GM21515 (cell line): ENCODE measurements at regions not wholly inside any gene's neighbourhood (a gene's known extent, or its start where the extent isn't known, plus 50 kb on each side); places are given as distances from the start of the nearest gene placed in this dataset.

Experiments used
- ATAC-seq: cut with Tn5 transposase; IDR thresholded peaks from one replicate; pipeline ENCODE4 v1.9.1; 2021; ENCODE audit not compliant: unreplicated experiment

DNA sequence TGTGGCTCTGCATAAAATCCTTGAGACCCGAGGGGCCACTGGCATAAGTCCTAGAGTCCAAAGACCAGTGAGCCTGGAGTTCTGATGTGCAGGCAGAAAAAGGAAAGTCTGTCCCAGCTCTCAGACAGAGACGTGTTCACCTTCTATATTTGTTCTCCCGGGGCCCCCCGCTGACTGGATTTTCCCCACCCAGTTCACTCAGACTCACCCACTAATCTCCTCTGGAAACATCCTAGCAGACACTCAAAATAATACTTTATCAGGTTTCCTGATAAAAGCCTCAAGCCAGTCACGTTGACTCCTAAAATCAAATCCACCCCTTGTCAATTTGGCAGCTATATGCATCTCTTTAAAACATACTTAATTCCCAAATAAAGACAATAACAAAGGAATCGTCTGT is 1084.2 kb upstream of the NCAM2 start:
- ATAC-seq, result no peak

DNA sequence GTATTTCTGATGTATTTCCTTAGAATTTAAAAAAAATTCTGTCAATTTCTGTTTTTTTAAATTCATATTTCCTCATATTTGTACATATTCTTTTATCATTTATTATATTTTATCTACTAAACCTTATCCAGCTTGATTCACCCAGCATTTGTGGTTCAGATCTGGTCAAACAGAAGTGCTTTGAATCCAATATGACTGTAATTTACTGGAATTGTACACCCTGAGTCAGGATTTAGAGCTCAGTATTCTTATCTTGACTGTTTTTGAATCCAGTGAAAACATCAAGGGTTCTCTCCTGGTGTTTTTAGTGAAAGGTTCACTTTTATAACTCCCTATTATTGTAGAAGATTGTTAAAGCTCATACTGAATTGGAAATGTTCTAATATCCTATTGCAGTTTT is 1077.0 kb upstream of the NCAM2 start:
- ATAC-seq, result no peak

DNA sequence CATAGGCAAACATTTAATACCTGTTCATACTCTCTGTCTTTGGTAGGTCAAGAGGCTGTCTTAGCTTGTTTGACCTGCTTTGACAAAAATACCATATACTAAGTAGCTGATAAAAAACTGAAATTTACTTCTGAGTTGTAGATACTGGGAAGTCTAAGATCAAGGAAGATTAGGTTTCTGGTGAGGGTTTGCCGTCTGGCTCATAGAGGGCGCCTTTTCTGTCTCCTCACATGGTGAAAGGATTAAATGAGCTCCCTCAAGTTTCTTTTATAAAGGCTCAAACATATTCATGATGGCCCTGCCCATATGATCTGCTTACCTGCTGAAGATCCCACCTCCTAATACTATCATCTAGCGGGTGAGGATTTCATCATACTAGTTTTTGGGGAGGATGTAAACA is 1076.1 kb upstream of the NCAM2 start:
- ATAC-seq, result no peak

DNA sequence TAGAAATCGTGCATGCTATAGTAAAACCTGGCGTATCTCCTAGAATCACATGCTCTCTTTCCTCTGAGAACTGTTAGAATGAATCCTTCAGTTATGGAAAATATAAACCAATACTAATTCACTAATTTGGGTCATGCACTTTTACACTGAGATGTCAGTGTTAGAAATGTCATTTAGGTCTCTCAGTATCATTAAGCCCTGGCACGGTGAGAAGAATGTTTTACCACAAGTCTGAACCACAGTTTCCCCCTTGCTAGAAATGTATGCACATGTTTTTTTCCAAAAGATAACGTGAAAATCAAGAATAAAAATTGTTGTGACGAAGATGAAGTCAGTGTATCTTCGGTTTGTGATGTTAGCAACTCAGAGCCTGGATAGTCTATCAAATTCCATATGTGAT is 1062.7 kb upstream of the NCAM2 start:
- no peak for ATAC-seq

DNA sequence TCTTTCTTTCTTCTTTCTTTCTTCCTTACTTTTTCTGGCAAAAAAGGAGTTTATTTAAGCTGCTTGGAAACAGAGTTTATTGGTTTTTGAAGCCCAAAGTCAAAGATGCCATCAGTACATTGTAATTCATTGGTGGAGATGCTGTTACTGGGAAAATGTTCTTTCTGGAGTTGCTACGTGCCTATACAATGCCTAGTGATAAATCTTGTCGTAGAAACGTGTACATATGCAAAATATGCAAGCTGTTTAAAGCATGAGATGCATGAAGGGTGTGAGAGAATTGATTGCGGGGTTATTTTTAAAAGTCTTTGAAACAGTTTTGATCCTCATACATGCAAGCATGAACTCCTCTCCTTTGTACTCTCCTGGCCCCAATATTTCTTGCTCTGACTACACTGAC is 1060.6 kb upstream of the NCAM2 start:
- ATAC-seq, result no peak

DNA sequence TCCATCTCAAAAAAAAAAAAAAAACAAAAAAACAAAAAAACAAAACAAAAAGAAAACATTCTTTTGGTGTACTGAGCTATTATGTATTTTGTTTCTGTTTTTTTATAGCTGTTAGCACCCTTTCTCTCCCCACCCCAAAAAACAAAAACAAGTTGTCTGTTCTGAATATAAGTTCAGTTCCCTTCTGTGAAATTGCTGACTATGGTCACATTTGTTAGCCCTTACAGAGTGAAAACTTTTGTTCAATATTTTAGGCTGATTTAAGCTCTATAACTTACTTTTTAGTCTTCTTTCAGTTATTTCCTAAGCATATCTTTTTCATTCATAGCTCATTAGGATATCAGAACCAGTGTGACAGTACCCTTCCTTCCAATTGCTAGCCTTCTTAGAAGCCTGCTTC is 1056.6 kb upstream of the NCAM2 start:
- no peak for ATAC-seq

DNA sequence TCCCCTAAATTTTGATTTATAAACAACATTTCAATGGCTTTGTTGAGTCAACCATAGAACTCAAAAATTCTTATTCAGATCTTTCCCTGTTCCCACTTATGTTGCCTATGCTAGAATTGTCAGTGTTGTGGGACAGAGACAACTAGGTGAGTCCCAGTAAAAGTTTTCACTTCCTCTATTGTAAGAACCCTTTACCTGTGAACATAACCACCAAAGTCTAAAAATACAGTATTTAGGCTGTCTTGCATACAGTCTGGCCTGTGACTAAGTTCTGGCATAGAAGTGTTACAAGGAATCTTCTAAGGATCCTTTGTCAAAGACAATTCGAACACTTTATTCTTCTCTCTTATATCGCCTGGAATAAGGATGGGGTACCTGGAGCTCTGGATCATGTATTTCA is 1047.9 kb upstream of the NCAM2 start:
- ATAC-seq, result no peak

DNA sequence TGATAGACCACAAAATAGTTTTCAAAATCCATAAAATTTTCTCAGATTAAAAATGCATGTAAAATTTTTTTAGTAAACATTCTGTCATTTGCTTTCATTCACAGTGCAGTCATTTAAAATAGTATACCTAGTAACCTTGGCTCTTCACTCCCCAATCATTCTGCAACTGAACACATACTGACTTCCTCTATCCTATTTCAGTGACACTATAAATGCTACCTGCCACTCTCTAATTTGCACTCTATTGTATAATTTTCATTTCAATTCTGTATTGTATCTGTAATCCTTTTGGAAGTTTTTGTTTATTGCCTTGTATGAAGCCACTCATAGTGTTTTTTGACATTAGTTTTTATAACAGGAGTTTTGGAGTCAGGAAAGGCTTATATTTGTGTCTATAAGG is 1029.1 kb upstream of the NCAM2 start:
- ATAC-seq, result no peak

DNA sequence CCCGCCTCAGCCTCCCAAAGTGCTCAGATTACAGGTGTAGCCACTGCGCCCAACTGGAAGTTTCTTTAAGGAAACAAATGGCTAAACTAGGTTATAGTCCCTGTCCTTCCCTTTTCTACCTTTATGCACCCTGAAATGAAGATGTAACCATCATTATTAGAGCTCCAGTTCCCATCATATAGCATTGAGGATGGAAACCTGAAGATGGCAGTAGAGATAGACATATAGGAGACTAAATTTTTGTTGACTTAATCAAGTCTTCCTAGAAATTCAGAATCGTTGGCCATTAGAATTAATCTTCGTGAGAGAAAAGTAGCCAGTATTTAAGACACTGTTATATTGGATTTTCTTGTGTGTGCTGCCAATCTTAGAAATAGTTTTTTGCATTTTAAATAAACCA is 1016.3 kb upstream of the NCAM2 start:
- no peak for ATAC-seq

DNA sequence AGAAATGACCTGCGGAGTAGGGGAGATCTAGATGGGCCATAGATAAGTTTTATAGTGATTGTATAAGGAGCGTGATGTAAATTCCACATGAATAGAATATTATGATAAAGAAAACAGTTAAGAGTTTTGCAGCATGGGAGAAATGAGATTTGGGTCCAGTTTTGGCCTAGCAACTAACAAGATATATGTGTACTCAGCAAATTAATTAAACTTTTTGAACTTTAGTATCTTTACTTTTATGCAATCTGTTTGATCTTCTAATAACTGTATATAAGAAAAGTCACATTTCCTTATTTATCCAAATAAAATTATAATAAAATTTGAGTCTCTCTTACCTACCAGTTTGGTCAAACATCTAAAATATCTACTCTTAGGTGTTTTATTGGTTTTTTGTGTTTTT is 1011.8 kb upstream of the NCAM2 start:
- no peak for ATAC-seq

DNA sequence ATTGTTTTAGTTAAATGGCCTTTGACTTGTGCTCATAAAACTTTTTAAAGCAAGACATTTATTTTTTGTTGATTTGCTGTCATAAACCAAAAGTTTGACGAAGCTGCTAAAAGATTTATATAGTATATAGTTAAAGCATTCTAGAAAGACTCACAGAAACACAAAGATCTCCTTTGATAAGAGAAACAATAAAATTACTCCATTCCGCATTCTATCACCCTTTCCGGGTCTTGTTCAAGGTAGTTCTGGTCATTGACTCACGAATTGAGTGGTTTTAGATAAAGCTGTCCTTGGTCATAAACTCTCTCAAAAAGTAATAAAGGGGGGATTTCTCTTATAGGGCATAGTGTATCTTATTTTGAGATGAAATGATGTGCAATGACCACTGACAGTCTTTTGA is 1010.5 kb upstream of the NCAM2 start:
- no peak for ATAC-seq

DNA sequence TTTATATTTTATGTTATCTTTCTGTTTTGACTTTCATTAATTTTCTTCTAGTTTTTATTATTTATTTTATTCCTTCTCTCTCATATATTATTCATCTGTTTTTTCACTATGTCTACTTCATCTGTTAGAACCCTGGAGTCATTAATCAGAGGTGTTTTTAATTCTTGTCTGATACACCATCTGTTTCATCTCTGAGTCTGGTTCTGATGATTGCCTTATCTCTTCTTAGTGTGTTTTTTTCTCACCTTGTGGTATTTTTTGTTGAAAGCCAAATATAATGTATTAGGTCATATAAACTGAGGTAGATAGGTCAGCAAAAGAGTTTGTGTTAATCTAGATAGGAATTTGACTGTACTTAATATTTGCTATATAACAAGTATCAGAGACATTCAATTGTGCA is 1005.7 kb upstream of the NCAM2 start:
- ATAC-seq, result no peak

DNA sequence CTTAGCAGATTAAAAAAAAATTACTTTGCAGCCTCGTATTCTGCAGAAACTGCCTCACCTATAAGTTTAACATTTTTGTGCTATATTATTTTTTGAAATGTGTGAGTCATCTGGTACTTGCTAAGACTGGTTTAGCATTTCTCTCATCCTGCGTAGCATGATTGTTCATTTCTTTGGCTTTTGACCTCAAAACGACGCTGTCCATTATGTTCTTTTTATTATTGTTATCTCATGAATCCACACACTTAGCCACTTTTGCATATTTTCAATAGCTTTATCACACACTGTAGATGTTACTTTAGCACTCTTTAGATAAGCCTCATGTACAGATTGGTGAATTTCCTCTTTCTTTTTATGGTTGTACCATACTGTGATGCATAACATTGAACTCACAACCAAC is 1004.9 kb upstream of the NCAM2 start:
- ATAC-seq, result no peak

DNA sequence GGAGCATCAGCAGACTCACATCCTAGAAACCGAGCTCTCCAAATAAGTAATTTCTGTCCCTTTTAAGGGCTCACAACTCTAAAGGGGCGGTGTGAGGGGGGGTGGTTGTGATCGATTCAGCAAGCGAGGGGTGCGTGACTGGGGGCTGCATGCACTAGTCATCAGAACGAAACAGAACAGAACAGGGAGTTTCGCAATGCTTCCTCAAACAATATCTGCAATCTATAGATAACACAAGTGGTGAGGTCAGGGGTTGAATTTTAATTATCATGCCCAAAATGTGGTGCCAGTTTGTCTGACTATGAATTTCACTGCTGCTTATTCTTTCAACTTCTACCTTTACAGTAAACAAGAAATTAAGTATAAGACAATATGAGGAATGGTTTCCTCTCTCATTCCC is 1003.0 kb upstream of the NCAM2 start:
- ATAC-seq, result no peak

DNA sequence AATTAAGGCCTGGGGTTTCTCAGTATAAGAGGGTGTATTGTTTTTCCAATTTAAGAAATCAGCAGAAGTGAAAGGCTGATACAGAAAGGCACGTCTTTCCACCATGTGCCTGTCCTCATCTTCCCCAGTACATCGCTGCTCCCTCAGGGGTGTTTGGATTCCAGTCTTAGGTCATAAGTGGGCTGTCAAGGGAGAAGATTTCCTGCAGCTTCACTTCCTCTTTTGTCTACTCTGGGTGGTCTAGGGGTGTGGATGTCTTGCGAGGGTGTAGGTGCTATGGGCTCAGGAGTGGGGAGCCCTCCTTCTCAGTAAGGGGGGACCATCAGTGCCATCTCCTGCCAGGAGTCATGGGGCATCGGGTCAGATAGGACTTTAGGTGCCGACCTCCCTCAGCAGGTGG is 999.8 kb upstream of the NCAM2 start:
- ATAC-seq, result no peak

DNA sequence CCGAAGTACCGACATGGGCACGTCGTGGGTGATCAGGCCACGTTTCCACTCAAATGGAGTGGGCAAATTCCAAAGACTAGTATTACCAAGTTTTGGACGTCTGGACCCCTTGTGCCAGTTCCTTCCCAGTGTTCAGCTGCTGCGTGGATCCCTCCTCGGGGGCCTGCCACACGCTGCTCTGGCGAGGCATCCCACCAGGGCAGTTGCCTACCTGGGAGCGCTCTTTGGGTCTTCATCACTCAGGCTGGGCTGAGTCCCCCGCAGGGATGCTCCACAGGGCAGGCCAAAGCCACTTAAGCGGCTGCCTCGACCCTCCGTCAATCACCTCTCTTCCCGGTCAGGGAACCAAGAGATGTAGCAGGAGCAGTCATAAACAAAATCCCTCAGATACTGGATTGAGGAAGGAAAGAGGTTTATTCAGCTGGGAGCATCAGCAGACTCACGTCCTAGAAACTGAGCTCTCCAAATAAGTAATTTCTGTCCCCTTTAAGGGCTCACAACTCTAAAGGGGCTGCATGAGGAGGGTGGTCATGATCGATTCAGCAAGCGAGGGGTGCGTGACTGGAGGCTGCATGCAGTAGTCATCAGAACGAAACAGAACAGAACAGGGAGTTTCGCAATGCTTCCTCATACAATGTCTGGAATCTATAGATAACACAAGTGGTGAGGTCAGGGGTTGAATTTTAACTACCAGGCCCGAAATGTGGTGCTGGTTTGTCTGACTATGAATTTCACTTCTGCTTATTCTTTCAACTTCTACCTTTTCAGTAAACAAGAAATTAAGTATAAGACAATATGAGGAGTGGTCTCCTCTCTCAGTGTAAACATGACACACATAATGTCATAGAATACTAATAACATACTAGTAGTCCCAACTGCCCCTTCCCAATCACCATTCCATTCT is 998.6 kb upstream of the NCAM2 start:
- ATAC-seq, result peak; percentile 58

DNA sequence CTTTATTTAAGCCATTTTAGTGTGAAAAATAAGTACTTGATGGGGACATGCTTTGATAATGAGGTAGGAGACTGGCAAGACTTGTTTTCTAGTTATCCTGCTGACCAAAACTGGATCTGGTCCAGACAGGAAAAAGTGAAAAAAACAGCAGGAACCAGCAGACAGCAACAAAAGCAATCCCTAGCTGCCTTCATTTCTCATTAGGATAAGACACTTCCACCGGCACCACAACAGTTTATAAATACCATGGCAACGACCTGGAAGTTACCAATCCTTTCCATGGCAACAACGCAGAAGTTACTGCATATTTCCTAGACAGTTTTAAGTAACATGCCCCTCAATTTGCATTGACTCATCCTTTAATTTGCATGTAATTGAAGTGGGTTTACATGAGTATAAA is 993.8 kb upstream of the NCAM2 start:
- no peak for ATAC-seq

DNA sequence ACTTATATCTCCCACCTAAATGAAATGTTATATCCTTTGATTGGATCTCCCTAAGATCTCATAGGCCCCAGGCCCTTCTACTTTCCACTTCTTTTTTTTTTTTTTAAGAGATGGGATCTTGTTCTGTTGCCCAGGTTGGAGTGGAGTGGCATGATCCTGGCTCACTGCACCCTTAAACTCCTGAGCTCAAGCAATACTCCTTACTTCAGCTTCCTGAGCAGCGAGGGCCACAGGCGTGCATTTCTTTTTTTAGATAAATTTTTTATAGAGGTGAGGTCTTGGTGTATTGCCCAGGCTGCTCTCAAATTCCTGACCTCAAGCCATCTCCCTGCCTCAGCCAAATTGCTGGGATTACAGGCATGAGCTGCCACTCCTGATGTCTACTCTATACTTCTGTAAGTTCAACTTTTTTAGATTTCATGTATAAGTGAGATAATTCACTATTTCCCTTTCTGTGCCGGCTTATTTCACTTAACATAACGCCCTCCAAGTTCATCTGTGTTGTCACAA is 987.5 kb upstream of the NCAM2 start:
- ATAC-seq, result no peak

DNA sequence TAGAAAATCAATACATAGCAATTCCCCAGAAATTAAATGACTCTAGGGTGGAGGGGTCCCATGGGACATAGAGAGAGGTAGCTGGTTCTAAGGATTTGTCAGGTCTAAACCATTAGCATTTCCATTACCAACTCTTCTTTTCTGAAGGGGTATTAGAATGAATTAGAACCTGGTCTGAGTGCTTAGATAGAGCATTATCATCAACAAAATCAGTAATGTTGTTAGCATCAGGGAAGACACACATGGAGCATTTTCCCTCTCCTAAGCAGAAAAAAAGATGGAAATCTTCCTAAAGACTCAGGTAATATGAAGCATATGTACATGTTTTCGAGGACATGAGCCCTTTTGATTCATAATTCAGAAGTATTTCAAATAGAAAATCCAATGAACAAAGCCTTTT is 984.4 kb upstream of the NCAM2 start:
- ATAC-seq, result no peak

DNA sequence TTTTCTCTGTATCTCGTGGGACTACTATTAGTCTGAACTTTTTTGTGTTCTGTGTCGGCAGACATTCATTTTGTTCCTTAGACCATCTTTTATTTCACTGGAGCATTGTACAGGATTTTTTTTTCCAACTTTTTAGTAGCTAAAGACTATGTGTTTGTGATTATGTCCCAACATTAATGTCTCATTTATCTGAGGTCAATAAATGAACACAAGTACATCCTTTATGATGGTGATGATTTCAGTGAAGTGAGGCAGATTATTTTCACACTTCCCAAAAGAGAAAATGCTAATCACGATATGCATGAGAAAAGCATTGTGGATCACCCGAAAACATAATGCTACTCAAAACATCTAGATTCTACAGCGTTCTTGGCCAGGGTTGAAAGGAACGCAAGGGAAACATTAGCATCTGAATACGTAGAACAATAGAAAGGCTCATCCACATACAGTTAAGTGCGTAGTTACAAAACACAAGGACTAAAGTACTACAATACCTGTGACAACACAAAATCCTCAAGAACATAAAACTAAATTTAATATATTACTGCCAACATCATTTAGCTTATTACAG is 981.7 kb upstream of the NCAM2 start:
- ATAC-seq, result no peak

DNA sequence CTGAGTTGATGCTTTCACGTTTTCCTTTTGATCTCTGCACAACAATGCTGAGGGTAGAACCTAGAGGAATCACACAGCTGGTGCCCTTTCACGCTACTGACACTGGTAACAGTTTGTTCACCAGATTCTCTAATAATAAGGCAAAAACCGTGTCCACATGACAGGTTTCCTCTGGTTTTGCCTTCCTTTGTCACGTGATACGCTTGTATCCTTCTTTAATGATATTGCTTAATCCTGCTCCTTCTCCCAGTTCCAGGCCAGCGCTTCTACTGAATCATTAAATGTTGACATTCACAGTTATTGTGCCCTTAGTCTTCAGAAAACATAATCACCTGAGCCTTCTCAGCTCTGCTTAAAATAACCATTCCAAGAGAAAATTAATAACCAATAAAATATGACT is 978.2 kb upstream of the NCAM2 start:
- ATAC-seq, result no peak

DNA sequence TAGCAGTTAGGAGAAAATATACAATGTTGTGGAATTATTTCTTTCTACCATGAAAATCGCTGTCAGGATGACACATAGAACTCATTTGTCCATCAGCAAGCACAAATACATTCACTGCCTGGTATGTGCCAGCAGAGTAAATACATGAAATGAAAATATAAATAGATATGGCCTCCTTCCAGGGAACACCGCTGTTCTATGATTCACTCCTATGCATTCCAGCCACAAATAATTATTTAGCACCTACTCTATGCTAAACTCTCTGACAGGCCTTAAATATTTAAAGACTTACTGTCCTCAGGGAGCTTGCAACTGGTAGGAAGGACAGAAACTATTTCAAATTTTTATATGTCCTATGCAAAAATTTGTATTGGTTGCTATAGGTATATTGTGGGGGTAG is 975.0 kb upstream of the NCAM2 start:
- no peak for ATAC-seq

DNA sequence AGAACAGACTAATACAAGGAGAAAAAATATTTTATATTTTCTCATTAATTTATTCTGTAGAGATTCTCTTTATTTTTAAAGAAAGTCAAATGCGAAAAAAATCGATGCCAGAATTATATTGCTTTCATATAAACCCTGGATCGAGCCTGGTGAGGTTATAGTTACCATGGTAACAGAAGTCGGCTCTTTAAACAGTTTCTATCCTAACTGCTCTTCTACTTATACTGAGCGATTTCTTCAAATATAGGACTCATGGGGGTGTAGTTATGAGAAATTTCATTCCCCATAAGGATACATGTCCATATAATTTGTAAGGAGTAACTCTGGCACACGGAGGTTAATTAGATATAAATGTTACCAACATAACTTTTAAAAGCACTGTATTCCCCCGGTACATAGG is 973.5 kb upstream of the NCAM2 start:
- ATAC-seq, result no peak
